ENCODE measurements at regions not wholly inside any gene's neighbourhood (a gene's known extent, or its start where the extent isn't known, plus 50 kb on each side); places are given as distances from the start of the nearest gene placed in this dataset.
"Not testable (repeated sequence)": the region's sequence is repeated elsewhere in the genome, so short reads cannot be mapped to it uniquely, and the experiment has no call there.

GRCh38 chr6:147974376-147974775, 368.3 kb upstream of the SASH1 start:
- no peak for DNase-seq (ENCODE audit: low spot score)

- DNase-seq (ENCODE audit: low spot score) = no peak
Measured at GRCh38 chr6:147977851-147978465, 364.7 kb upstream of the SASH1 start.

- no peak for DNase-seq (ENCODE audit: low spot score)
Measured at GRCh38 chr6:147979966-147980365, 362.7 kb upstream of the SASH1 start.

- no peak for DNase-seq (ENCODE audit: low spot score)
Measured at GRCh38 chr6:147983581-147984366, 358.9 kb upstream of the SASH1 start.

- no peak for DNase-seq (ENCODE audit: low spot score)
Measured at GRCh38 chr6:147986846-147987245, 355.8 kb upstream of the SASH1 start.

- DNase-seq (ENCODE audit: low spot score) = no peak
Measured at GRCh38 chr6:147990159-147990558, 352.5 kb upstream of the SASH1 start.

GRCh38 chr6:147991961-147992360, 350.7 kb upstream of the SASH1 start:
- no peak for DNase-seq (ENCODE audit: low spot score)

GRCh38 chr6:147999001-147999540, 343.6 kb upstream of the SASH1 start:
- no peak for DNase-seq (ENCODE audit: low spot score)

- no peak for DNase-seq (ENCODE audit: low spot score)
Measured at GRCh38 chr6:148001844-148002642, 340.6 kb upstream of the SASH1 start.

GRCh38 chr6:148004651-148005050, 338.0 kb upstream of the SASH1 start:
- DNase-seq (ENCODE audit: low spot score) = no peak

GRCh38 chr6:148005806-148006205, 336.8 kb upstream of the SASH1 start:
- no peak for DNase-seq (ENCODE audit: low spot score)

GRCh38 chr6:148010516-148010915, 332.1 kb upstream of the SASH1 start:
- not testable (repeated sequence) for DNase-seq (ENCODE audit: low spot score)

GRCh38 chr6:148016013-148016412, 326.6 kb upstream of the SASH1 start:
- DNase-seq (ENCODE audit: low spot score) = no peak

- DNase-seq (ENCODE audit: low spot score) = no peak
Measured at GRCh38 chr6:148021165-148021564, 321.5 kb upstream of the SASH1 start.

GRCh38 chr6:148021699-148022098, 320.9 kb upstream of the SASH1 start:
- DNase-seq (ENCODE audit: low spot score) = no peak

GRCh38 chr6:148022279-148022678, 320.4 kb upstream of the SASH1 start:
- DNase-seq (ENCODE audit: low spot score) = not testable (repeated sequence)

GRCh38 chr6:148027201-148027600, 315.4 kb upstream of the SASH1 start:
- DNase-seq (ENCODE audit: low spot score) = no peak

GRCh38 chr6:148035806-148036390, 306.7 kb upstream of the SASH1 start:
- DNase-seq (ENCODE audit: low spot score) = no peak

GRCh38 chr6:148037496-148037895, 305.1 kb upstream of the SASH1 start:
- DNase-seq (ENCODE audit: low spot score) = no peak

- DNase-seq (ENCODE audit: low spot score) = no peak
Measured at GRCh38 chr6:148041546-148041945, 301.1 kb upstream of the SASH1 start.

GRCh38 chr6:148042536-148042935, 300.1 kb upstream of the SASH1 start:
- no peak for DNase-seq (ENCODE audit: low spot score)

GRCh38 chr6:148044261-148044751, 298.3 kb upstream of the SASH1 start:
- no peak for DNase-seq (ENCODE audit: low spot score)

Measured in ecto neural progenitor cell (in vitro differentiated cells).